Tibial artery (tissue), 4 donors: ENCODE measurements at regions not wholly inside any gene's neighbourhood (a gene's known extent, or its start where the extent isn't known, plus 50 kb on each side); places are given as distances from the start of the nearest gene placed in this dataset.
"Not testable (repeated sequence)": the region's sequence is repeated elsewhere in the genome, so short reads cannot be mapped to it uniquely, and the experiment has no call there.

Experiments used
- DNase-seq, 2 donors: peaks; one replicate each; pipeline ENCODE4 v3.0.0-alpha.2; 2019
- H3K27ac ChIP-seq, 2 donors: fragments of 200-600 bp; sonication (generic) in 1 of 2; 1 replicate in 1 of 2; 2 replicates in 1 of 2; pipeline ENCODE4 v1.5.1; 2018 to 2019; ENCODE audit warnings: mild to moderate bottlenecking in 1 of 2
- H3K27me3 ChIP-seq, 2 donors: fragments of 200-600 bp; sonication (generic) in 1 of 2; one replicate each; pipeline versions ENCODE4 v1.5.1 to v1.6.0; 2016 to 2019
- H3K36me3 ChIP-seq, 3 donors: fragments of 200-600 bp; sonication (generic) in 2 of 3; one replicate each; pipeline ENCODE4 v1.5.1; 2016 to 2019; ENCODE audit warnings: mild to moderate bottlenecking in 2 of 3
- H3K4me1 ChIP-seq, 4 donors: fragments of 200-600 bp; sonication (generic) in 2 of 4; 1 replicate in 3 of 4; 2 replicates in 1 of 4; pipeline ENCODE4 v1.5.1; 2016 to 2019
- H3K4me3 ChIP-seq, 2 donors: fragments of 200-600 bp; sonication (generic) in 1 of 2; 1 replicate in 1 of 2; 2 replicates in 1 of 2; pipeline ENCODE4 v1.5.1; 2018 to 2019; ENCODE audit warnings: mild to moderate bottlenecking in 2 of 2
- H3K9me3 ChIP-seq, 3 donors: fragments of 200-600 bp; sonication (generic) in 1 of 3; one replicate each; pipeline ENCODE4 v1.5.1; 2016 to 2019
- intact Hi-C: fragments of 100-400 bp; cut with DNase I; formaldehyde crosslinking; loops from one replicate; pipeline ENCODE4 v1.15.0; 2023; ENCODE audit warnings: low total_unique reads
- TF ChIP-seq, protein P1 (sequence below), 2 experiments: fragments of 200-600 bp in 1 of 2; fragments of 450-650 bp in 1 of 2; IDR thresholded peaks; one replicate each; pipeline ENCODE4 v1.5.1; 2017 to 2019; ENCODE audit warnings: antibody characterized with exemption in 2 of 2, mild to moderate bottlenecking in 1 of 2, moderate library complexity in 1 of 2

- DNase-seq = no peak
- H3K9me3 ChIP-seq = no peaks in the 10 kb centered on the region
- TF ChIP-seq, protein P1, sequence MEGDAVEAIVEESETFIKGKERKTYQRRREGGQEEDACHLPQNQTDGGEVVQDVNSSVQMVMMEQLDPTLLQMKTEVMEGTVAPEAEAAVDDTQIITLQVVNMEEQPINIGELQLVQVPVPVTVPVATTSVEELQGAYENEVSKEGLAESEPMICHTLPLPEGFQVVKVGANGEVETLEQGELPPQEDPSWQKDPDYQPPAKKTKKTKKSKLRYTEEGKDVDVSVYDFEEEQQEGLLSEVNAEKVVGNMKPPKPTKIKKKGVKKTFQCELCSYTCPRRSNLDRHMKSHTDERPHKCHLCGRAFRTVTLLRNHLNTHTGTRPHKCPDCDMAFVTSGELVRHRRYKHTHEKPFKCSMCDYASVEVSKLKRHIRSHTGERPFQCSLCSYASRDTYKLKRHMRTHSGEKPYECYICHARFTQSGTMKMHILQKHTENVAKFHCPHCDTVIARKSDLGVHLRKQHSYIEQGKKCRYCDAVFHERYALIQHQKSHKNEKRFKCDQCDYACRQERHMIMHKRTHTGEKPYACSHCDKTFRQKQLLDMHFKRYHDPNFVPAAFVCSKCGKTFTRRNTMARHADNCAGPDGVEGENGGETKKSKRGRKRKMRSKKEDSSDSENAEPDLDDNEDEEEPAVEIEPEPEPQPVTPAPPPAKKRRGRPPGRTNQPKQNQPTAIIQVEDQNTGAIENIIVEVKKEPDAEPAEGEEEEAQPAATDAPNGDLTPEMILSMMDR (IDR thresholded peaks at IDR 0.05) = no peak
- no peak overlapping the region for H3K27ac ChIP-seq
- H3K36me3 ChIP-seq = no peaks in the 10 kb centered on the region
- H3K27me3 ChIP-seq = no peaks in the 10 kb centered on the region
- H3K4me3 ChIP-seq = no peak overlapping the region
- intact Hi-C loops = no loop called here
- H3K4me1 ChIP-seq = no peaks in the 10 kb centered on the region
Measured at GRCh38 chr9:22170556-22170955, 161.5 kb upstream of the CDKN2B start.

GRCh38 chr9:22170990-22171670 is 162.0 kb upstream of the CDKN2B start:
- H3K36me3 ChIP-seq = no peaks in the 10 kb centered on the region
- DNase-seq = no peak
- intact Hi-C loops = no loop called here
- TF ChIP-seq, protein P1 (IDR thresholded peaks at IDR 0.05) = no peak
- H3K9me3 ChIP-seq = no peaks in the 10 kb centered on the region
- no peaks in the 10 kb centered on the region for H3K4me1 ChIP-seq
- no peak overlapping the region for H3K4me3 ChIP-seq
- no peak overlapping the region for H3K27ac ChIP-seq
- peaks cover 0 to 1% of the 10 kb centered on the region in 2 donors for H3K27me3 ChIP-seq

GRCh38 chr9:22171691-22172090 is 162.6 kb upstream of the CDKN2B start:
- intact Hi-C loops = no loop called here
- Histone ChIP-seq H3K9me3 (no peaks in the 10 kb centered on the region), H3K4me1 (no peaks in the 10 kb centered on the region), H3K4me3 (no peak overlapping the region), H3K27me3 (peaks cover 0 to 2% of the 10 kb centered on the region in 2 donors), H3K27ac (no peak overlapping the region), H3K36me3 (no peaks in the 10 kb centered on the region)
- TF ChIP-seq, protein P1 (IDR thresholded peaks at IDR 0.05) = no peak
- no peak for DNase-seq

GRCh38 chr9:22173908-22174307 is 164.8 kb upstream of the CDKN2B start:
- no peaks in the 10 kb centered on the region for H3K36me3 ChIP-seq
- peaks cover 0 to 2% of the 10 kb centered on the region in 2 donors for H3K27me3 ChIP-seq
- intact Hi-C loops = no loop called here
- TF ChIP-seq, protein P1 (IDR thresholded peaks at IDR 0.05) = no peak
- H3K9me3 ChIP-seq = no peaks in the 10 kb centered on the region
- no peak for DNase-seq
- no peaks in the 10 kb centered on the region for H3K4me1 ChIP-seq
- no peak overlapping the region for H3K27ac ChIP-seq
- no peak overlapping the region for H3K4me3 ChIP-seq

DNA sequence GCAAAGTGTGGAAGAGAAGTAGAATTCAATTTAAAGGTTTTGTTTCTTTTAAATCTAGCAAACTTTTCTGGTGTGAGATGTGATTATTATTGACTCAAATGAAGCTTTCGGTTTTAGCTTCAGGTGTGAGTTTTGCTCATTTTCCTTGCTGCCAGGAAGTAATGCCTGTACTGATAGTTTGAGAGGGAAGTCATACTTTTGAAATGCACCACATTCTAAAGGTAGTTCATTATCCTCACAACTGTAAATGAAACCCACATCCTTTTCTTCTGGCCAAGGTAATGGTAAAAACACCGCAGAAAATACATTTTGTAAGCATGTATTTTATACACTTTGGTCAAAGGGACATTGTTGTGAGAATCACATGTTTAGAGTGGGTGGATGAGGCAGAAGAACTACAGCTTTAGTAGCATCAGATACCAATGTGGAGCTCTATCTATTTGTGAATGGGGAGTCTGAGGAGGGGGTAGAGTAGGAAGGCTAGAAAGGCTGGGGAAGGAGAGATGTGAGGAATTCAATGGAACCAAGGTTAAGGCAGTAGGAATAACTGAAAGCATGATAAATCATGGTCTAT is 167.0 kb upstream of the CDKN2B start:
- Histone ChIP-seq H3K27ac (no peak overlapping the region), H3K27me3 (peaks cover 0 to 2% of the 10 kb centered on the region in 2 donors), H3K36me3 (no peaks in the 10 kb centered on the region), H3K9me3 (no peaks in the 10 kb centered on the region), H3K4me1 (no peaks in the 10 kb centered on the region), H3K4me3 (no peak overlapping the region)
- TF ChIP-seq, protein P1 (IDR thresholded peaks at IDR 0.05) = no peak
- intact Hi-C loops = no loop called here
- DNase-seq = no peak

DNA sequence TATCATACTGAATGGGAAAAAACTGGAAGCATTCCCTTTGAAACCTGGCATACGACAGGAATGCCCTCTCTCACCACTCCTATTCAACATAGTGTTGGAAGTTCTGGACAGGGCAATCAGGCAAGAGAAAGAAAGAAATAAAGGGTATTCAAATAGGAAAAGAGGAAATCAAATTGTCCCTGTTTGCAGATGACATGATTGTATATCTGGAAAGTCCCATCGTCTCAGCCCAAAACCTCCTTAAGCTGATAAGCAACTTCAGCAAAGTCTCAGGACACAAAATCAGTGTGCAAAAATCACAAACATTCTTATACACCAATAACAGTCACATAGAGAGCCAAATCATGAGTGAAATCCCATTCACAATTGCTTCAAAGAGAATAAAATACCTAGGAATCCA is 171.9 kb upstream of the CDKN2B start:
- H3K27ac ChIP-seq, H3K36me3 ChIP-seq, H3K27me3 ChIP-seq, H3K9me3 ChIP-seq, DNase-seq, intact Hi-C loops, H3K4me3 ChIP-seq, H3K4me1 ChIP-seq: not testable (repeated sequence)
